Prostate gland (tissue), 2 donors: ENCODE measurements at regions not wholly inside any gene's neighbourhood (a gene's known extent, or its start where the extent isn't known, plus 50 kb on each side); places are given as distances from the start of the nearest gene placed in this dataset.
A peak's percentile ranks its signal among the peaks of the same experiment; 100 is the strongest.

Experiments
- DNase-seq: peaks from one replicate; pipeline ENCODE4 v3.0.0-alpha.2; 2019; ENCODE audit warnings: low spot score
- H3K27ac ChIP-seq, 2 donors: fragments of 200-600 bp; sonication (generic); 2 replicates each; pipeline ENCODE4 v1.5.1; 2017 to 2019
- H3K27me3 ChIP-seq: fragments of 200-600 bp; sonication (generic); replicated peaks from 2 replicates; pipeline ENCODE4 v1.5.1; 2019; ENCODE audit not compliant: insufficient read depth
- H3K36me3 ChIP-seq, 2 donors: fragments of 200-600 bp; sonication (generic); 1 replicate in 1 of 2; 2 replicates in 1 of 2; pipeline versions ENCODE4 v1.5.1 to v1.8.1; 2017 to 2019
- H3K4me1 ChIP-seq: fragments of 200-600 bp; sonication (generic); replicated peaks from 2 replicates; pipeline ENCODE4 v1.5.1; 2019
- H3K4me3 ChIP-seq, 2 donors: fragments of 200-600 bp; sonication (generic); 2 replicates each; pipeline ENCODE4 v1.5.1; 2017 to 2019
- H3K9me3 ChIP-seq: fragments of 200-600 bp; sonication (generic); 2 replicates; pipeline ENCODE4 v1.5.1; 2017
- POLR2A ChIP-seq: fragments of 450-650 bp; IDR thresholded peaks from one replicate; pipeline ENCODE4 v1.6.1; 2016; ENCODE audit warnings: antibody characterized with exemption, mild to moderate bottlenecking
- POLR2AphosphoS5 ChIP-seq: sonication (generic); formaldehyde crosslinking; IDR thresholded peaks from one replicate; pipeline ENCODE4 v1.6.1; 2017; ENCODE audit warnings: antibody characterized with exemption
- WGBS: methylation state at CpG from one replicate; pipeline ENCODE4 v1.1.5; 2018; 5-methylcytosine and 5-hydroxymethylcytosine counted together
- intact Hi-C: fragments of 100-400 bp; cut with DNase I; formaldehyde crosslinking; loops from one replicate; pipeline ENCODE4 v1.14.2; 2022
- TF ChIP-seq, protein P1 (sequence below), 4 experiments: fragments of 200-600 bp in 2 of 4; fragments of 450-650 bp in 2 of 4; sonication (generic) in 2 of 4; IDR thresholded peaks; 1 replicate in 3 of 4; 2 replicates in 1 of 4; pipeline ENCODE4 v1.5.1; 2016 to 2019; ENCODE audit warnings: antibody characterized with exemption in 4 of 4, mild to moderate bottlenecking in 2 of 4, moderate library complexity in 2 of 4

DNA sequence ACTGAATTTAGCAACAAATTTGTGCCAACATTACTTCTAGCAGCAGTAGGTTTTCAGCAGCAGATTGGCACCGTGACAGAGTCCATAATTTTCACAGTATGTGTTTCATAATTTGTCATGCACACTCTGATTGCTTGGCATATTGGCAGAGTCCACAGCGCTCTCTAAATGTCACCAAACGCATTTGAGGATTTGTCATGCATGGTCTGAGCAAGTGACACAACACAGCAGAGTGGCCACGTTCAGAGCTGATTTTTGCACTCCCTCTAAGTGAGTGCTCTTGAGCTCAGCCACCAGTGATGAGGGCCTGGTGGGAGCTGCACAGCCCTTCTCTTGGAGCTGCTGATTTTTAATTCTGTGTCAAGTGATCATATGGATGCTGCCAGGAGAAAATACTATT, 1270.8 kb downstream of the ROBO1 start:
- WGBS: 40% methylated on average over 4 of the region's 4 CpGs
- Histone ChIP-seq H3K4me1 (no peaks in the 10 kb centered on the region), H3K9me3 (no peaks in the 10 kb centered on the region), H3K4me3 (no peak overlapping the region), H3K27me3 (no peaks in the 10 kb centered on the region), H3K27ac (no peak overlapping the region), H3K36me3 (no peaks in the 10 kb centered on the region)
- intact Hi-C loops: no loop called here
- TF ChIP-seq POLR2A (no peak), POLR2AphosphoS5 (no peak)
- TF ChIP-seq, protein P1, sequence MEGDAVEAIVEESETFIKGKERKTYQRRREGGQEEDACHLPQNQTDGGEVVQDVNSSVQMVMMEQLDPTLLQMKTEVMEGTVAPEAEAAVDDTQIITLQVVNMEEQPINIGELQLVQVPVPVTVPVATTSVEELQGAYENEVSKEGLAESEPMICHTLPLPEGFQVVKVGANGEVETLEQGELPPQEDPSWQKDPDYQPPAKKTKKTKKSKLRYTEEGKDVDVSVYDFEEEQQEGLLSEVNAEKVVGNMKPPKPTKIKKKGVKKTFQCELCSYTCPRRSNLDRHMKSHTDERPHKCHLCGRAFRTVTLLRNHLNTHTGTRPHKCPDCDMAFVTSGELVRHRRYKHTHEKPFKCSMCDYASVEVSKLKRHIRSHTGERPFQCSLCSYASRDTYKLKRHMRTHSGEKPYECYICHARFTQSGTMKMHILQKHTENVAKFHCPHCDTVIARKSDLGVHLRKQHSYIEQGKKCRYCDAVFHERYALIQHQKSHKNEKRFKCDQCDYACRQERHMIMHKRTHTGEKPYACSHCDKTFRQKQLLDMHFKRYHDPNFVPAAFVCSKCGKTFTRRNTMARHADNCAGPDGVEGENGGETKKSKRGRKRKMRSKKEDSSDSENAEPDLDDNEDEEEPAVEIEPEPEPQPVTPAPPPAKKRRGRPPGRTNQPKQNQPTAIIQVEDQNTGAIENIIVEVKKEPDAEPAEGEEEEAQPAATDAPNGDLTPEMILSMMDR (IDR thresholded peaks at IDR 0.05): no peak
- no peak for DNase-seq

DNA sequence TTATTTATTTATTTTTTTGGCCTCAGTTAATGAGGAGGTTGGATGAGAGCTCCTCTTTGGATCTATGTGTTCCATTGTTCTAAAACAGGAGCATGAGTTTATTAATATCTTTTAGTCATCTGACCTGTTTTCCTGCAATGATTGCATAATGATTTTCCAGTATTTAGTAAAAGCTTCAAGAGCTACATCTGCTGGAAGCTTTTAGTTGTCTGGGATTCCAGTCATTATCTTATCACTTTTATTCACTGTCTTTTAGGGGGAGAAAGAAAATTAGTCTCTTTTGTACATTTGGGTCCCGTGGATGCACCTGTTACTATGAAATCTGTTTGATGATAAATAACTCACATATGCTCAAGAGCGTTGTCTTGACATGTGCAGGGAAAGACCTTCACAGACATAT, 1270.0 kb downstream of the ROBO1 start:
- 36% methylated on average over 2 of the region's 2 CpGs for WGBS

DNA sequence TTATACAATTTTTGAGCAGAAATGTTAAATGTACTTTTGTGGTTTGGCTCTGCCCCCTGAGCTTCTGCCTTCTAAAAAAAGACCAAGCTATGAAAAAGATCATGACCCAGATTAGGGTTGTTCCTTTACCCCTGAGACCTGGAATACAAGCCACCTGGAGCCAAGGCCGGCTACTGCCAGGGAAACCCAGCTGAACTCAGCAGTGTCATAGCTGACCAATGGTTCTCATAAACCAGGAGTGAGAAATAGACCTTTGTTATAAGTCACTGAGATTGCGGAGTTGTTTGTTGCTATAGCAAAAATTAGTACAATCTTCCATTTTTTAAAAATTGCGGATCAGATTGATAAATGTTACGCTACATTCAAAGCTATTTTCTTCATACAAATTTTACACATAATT, 1261.7 kb downstream of the ROBO1 start:
- intact Hi-C loops: no loop called here
- no peaks in the 10 kb centered on the region for H3K36me3 ChIP-seq
- TF ChIP-seq POLR2A (no peak), POLR2AphosphoS5 (no peak)
- TF ChIP-seq, protein P1 (IDR thresholded peaks at IDR 0.05): no peak
- no peaks in the 10 kb centered on the region for H3K4me1 ChIP-seq
- no peak overlapping the region for H3K27ac ChIP-seq
- H3K27me3 ChIP-seq: no peaks in the 10 kb centered on the region
- 60% methylated on average over 4 of the region's 4 CpGs for WGBS
- H3K4me3 ChIP-seq: no peak overlapping the region
- H3K9me3 ChIP-seq: no peaks in the 10 kb centered on the region
- DNase-seq: no peak

More for the DNA sequence above, 1270.0 kb downstream of the ROBO1 start:
- intact Hi-C loops: no loop called here
- TF ChIP-seq, protein P1 (IDR thresholded peaks at IDR 0.05): peak in 1 of 4 experiments; percentile 15
- no peak for TF ChIP-seq POLR2A
- TF ChIP-seq POLR2AphosphoS5: peak; percentile 11
- Histone ChIP-seq H3K9me3 (no peaks in the 10 kb centered on the region), H3K4me3 (no peak overlapping the region), H3K4me1 (no peaks in the 10 kb centered on the region), H3K27me3 (no peaks in the 10 kb centered on the region), H3K27ac (no peak overlapping the region), H3K36me3 (no peaks in the 10 kb centered on the region)
- no peak for DNase-seq

DNA sequence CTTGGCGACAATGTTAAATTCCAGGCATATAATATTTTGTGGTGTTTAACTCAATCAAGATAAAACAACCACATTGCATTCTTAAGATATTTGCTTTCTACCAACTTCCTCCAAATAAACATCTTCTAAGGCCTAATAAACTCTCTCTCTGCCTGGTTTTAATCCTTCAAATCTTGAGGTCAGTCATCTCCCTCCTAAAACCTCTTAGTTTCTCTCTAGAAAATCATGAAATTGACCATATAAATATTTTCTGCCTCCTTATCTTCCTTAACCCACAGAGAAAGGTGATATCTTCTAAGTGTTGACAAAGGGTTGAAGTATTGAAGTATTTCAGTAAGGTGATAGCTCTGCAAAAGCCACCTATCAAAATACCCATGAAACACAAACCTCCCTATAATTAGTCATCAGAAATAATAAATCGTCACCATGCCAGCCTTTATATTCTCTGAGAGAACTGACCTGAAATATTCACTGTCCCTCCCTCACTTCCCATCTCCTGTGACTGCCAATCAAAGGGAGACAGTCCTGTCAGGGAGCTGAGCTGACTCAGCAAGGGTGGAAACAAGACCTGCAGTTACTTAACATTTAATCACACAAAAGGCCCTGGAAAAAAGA, 1261.1 kb downstream of the ROBO1 start:
- DNase-seq: no peak
- Histone ChIP-seq H3K4me3 (no peak overlapping the region), H3K27ac (no peak overlapping the region), H3K4me1 (no peaks in the 10 kb centered on the region), H3K9me3 (no peaks in the 10 kb centered on the region), H3K36me3 (no peaks in the 10 kb centered on the region), H3K27me3 (no peaks in the 10 kb centered on the region)
- intact Hi-C loops: no loop called here
- TF ChIP-seq, protein P1 (IDR thresholded peaks at IDR 0.05): no peak
- TF ChIP-seq POLR2A: no peak
- no peak for TF ChIP-seq POLR2AphosphoS5
- 23% methylated on average over 2 of the region's 2 CpGs for WGBS

DNA sequence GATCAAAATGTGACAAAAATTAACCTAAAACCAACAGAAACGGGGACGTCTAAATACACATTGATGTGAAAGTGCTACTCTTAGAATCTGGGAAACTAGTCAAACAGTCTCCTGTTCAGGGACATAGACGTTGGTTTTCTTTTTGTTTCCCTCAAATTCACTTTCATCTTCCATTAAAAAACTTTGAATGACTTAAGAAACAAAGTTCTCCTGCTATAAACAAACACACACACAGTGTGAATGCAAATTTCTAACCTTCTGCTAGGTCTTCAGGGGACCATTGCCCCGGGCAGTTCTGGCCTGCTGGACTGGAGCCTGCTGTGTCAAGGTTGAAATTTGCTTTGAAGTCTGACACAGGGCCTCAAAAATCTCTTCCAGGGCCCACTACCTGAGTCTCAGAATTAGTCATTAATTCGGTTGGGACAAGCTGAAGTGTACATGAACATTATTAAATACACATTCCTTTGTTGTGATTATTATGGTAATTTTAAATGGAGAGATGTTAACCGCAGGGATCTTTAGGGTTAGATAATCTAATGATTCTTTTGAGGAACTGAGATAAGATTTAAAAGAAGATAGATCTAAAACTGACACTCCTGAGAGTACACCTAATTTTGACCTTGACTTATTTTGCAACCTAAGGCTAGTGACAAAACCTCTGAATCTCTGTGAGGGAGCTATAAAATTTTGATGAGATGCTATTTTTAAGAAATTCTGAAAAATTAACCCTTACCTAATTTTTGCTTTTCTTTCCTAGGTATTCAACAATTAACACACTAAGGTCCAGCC, 1260.4 kb downstream of the ROBO1 start:
- WGBS: 30% methylated on average over 6 of the region's 6 CpGs
- Histone ChIP-seq H3K4me1 (no peaks in the 10 kb centered on the region), H3K27me3 (no peaks in the 10 kb centered on the region), H3K36me3 (no peaks in the 10 kb centered on the region), H3K27ac (no peak overlapping the region), H3K4me3 (no peak overlapping the region), H3K9me3 (no peaks in the 10 kb centered on the region)
- TF ChIP-seq, protein P1 (IDR thresholded peaks at IDR 0.05): no peak
- TF ChIP-seq POLR2AphosphoS5 (no peak), POLR2A (no peak)
- no peak for DNase-seq
- intact Hi-C loops: no loop called here
